Fibroblast of skin of scalp (primary cell): ENCODE measurements at regions not wholly inside any gene's neighbourhood (a gene's known extent, or its start where the extent isn't known, plus 50 kb on each side); places are given as distances from the start of the nearest gene placed in this dataset.
A peak's percentile ranks its signal among the peaks of the same experiment; 100 is the strongest.

Source experiments
- DNase-seq: peaks from one replicate; pipeline ENCODE4 v3.0.0-alpha.2; 2013

GRCh38 chr20:58058421-58059259 is 169.8 kb downstream of the ANKRD60 start:
- DNase-seq, result no peak

GRCh38 chr20:58056921-58057686 is 171.3 kb downstream of the ANKRD60 start:
- DNase-seq, result no peak

GRCh38 chr20:58056021-58056591 is 172.3 kb downstream of the ANKRD60 start:
- no peak for DNase-seq

GRCh38 chr20:58054780-58055373 is 173.6 kb downstream of the ANKRD60 start:
- no peak for DNase-seq

- no peak for DNase-seq
These were observed 174.2 kb downstream of the ANKRD60 start for GRCh38 chr20:58054082-58054779.

- no peak for DNase-seq
These were observed 174.9 kb downstream of the ANKRD60 start for GRCh38 chr20:58053391-58054055.

- no peak for DNase-seq
These were observed 177.1 kb downstream of the ANKRD60 start for GRCh38 chr20:58051367-58051766.

- DNase-seq, result peak; percentile 79
These were observed 180.3 kb downstream of the ANKRD60 start for GRCh38 chr20:58048096-58048702.

GRCh38 chr20:58046311-58046710 is 182.1 kb downstream of the ANKRD60 start:
- no peak for DNase-seq

- no peak for DNase-seq
These were observed 182.9 kb downstream of the ANKRD60 start for GRCh38 chr20:58045579-58045978.

- no peak for DNase-seq
These were observed 183.4 kb downstream of the ANKRD60 start for GRCh38 chr20:58044931-58045555.

GRCh38 chr20:58044286-58044685 is 184.2 kb downstream of the ANKRD60 start:
- DNase-seq, result no peak

GRCh38 chr20:58043236-58044140 is 185.0 kb downstream of the ANKRD60 start:
- DNase-seq, result no peak

- peak; percentile 22 for DNase-seq
These were observed 185.9 kb downstream of the ANKRD60 start for GRCh38 chr20:58042591-58042990.

- no peak for DNase-seq
These were observed 187.8 kb downstream of the ANKRD60 start for GRCh38 chr20:58040447-58041290.

- DNase-seq, result no peak
These were observed 189.0 kb downstream of the ANKRD60 start for GRCh38 chr20:58039274-58040092.

GRCh38 chr20:58038123-58038654 is 190.3 kb downstream of the ANKRD60 start:
- DNase-seq, result no peak

- no peak for DNase-seq
These were observed 190.8 kb downstream of the ANKRD60 start for GRCh38 chr20:58037631-58038030.
